ENCODE measurements at regions not wholly inside any gene's neighbourhood (a gene's known extent, or its start where the extent isn't known, plus 50 kb on each side); places are given as distances from the start of the nearest gene placed in this dataset.

DNA sequence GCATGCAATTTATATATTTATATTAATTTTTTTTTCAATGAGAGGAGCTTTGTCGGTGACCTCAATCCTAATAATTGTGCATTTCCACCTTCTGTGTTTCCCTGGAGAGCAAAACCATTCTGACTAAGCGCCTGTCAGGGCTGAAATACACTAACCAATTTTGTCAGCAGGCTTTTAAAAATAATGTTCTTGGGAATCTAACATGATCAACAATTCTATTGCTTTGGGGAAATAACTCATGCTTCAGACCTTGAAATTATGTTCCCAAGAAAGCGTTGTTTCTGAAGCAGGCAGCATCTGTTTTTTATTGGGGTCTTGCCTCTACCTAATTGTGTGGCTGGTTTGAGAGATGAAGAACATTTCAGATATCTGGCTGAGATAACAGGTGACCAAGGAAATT lies 129.1 kb upstream of the ALKAL2 start:
- no peaks in the 10 kb centered on the region for H3K4me1 Mint-ChIP-seq
- H3K4me3 Mint-ChIP-seq: no peak overlapping the region
- Histone ChIP-seq H2AFZ (replicated peaks) (no peak overlapping the region), H3K4me3 (no peak overlapping the region), H3K27ac (no peak overlapping the region), H4K20me1 (ENCODE audit: low read depth) (no peaks in the 10 kb centered on the region), H3K27me3 (no peaks in the 10 kb centered on the region), H3K9ac (no peak overlapping the region), H3K9me3 (ENCODE audit: low read depth) (no peaks in the 10 kb centered on the region), H3K4me2 (no peak overlapping the region), H3K79me2 (ENCODE audit: low read depth) (no peaks in the 10 kb centered on the region), H3K36me3 (no peaks in the 10 kb centered on the region), H3K4me1 (no peaks in the 10 kb centered on the region), H3F3A (ENCODE audit: low read depth) (no peaks in the 10 kb centered on the region)
- TF ChIP-seq EZH2 (IDR thresholded peaks at IDR 0.05) (no peak), EZH2phosphoT487 (IDR thresholded peaks at IDR 0.05) (no peak)
- TF ChIP-seq, protein P1, sequence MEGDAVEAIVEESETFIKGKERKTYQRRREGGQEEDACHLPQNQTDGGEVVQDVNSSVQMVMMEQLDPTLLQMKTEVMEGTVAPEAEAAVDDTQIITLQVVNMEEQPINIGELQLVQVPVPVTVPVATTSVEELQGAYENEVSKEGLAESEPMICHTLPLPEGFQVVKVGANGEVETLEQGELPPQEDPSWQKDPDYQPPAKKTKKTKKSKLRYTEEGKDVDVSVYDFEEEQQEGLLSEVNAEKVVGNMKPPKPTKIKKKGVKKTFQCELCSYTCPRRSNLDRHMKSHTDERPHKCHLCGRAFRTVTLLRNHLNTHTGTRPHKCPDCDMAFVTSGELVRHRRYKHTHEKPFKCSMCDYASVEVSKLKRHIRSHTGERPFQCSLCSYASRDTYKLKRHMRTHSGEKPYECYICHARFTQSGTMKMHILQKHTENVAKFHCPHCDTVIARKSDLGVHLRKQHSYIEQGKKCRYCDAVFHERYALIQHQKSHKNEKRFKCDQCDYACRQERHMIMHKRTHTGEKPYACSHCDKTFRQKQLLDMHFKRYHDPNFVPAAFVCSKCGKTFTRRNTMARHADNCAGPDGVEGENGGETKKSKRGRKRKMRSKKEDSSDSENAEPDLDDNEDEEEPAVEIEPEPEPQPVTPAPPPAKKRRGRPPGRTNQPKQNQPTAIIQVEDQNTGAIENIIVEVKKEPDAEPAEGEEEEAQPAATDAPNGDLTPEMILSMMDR (IDR thresholded peaks at IDR 0.05): no peak
- peaks cover 8% of the 10 kb centered on the region for H3K36me3 Mint-ChIP-seq
- H3K27ac Mint-ChIP-seq: no peak overlapping the region
- no peak for DNase-seq (ENCODE audit: low spot score)
- H3K9me3 Mint-ChIP-seq: peaks cover 23% of the 10 kb centered on the region
- H3K27me3 Mint-ChIP-seq (ENCODE audit: insufficient read depth, low read depth): peaks cover 2% of the 10 kb centered on the region

DNA sequence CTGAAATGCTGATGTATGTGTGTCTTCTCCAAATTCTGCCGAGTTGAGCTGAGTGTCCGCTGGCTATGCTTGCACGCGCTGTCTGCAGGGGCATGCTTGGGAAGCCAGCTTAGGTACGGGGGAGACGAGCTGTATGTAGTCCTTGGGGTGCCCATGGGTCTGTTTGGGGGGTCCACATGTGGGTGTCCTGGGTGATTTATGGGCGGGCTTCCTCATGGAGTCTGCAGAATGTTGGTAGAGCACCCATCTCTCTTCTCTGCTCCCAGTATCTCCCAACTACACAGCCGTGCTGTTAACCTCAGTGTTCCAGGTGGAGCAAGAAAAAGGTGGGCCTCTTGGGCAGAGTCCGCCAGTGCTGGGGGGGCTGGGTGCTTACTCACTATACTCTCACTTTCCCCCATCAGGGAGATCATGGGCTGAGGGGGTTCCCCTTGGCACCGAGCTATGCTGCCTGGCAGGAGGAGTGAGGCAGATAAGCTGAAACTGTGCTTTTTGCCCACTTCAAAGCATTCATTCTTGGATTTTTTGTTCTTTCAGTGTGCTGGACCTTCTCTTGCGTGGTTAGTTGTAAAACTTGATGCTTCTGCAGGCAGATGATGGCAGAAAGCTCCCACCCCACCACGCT lies 128.2 kb upstream of the ALKAL2 start:
- peaks cover 1% of the 10 kb centered on the region for H3K27me3 Mint-ChIP-seq (ENCODE audit: insufficient read depth, low read depth)
- H3K9me3 ChIP-seq (ENCODE audit: low read depth): no peaks in the 10 kb centered on the region
- DNase-seq (ENCODE audit: low spot score): no peak
- no peak overlapping the region for H3K4me3 Mint-ChIP-seq
- no peak overlapping the region for H3K9ac ChIP-seq
- H3K36me3 Mint-ChIP-seq: peaks cover 6% of the 10 kb centered on the region
- no peaks in the 10 kb centered on the region for H3F3A ChIP-seq (ENCODE audit: low read depth)
- peaks cover 19% of the 10 kb centered on the region for H3K9me3 Mint-ChIP-seq
- no peaks in the 10 kb centered on the region for H3K36me3 ChIP-seq
- H3K4me1 ChIP-seq: no peaks in the 10 kb centered on the region
- H3K27me3 ChIP-seq: no peaks in the 10 kb centered on the region
- H3K79me2 ChIP-seq (ENCODE audit: low read depth): no peaks in the 10 kb centered on the region
- H4K20me1 ChIP-seq (ENCODE audit: low read depth): no peaks in the 10 kb centered on the region
- TF ChIP-seq, protein P1 (IDR thresholded peaks at IDR 0.05): no peak
- TF ChIP-seq EZH2 (IDR thresholded peaks at IDR 0.05): no peak
- TF ChIP-seq EZH2phosphoT487 (IDR thresholded peaks at IDR 0.05): no peak
- H3K4me1 Mint-ChIP-seq: no peaks in the 10 kb centered on the region
- no peak overlapping the region for H3K27ac Mint-ChIP-seq
- no peak overlapping the region for H3K4me2 ChIP-seq
- no peak overlapping the region for H2AFZ ChIP-seq (replicated peaks)
- no peak overlapping the region for H3K4me3 ChIP-seq
- H3K27ac ChIP-seq: no peak overlapping the region

DNA sequence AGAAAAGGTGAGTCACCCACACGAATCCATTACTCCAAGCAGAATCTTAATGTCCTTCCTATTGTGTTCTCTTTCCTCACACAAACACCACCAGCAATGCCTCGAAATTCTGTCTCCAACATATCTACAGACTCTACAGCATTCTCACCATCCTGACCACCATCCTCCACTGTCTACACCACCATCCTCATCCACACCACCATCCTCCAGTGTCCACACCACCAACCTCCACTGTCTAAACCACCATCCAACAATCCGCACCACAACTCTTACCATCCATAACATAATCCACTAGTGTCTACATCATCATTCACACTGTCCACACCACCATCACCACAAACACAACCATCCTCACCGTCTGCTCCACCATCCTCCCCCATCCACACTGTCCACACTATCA lies 121.6 kb upstream of the ALKAL2 start:
- H3K27me3 Mint-ChIP-seq (ENCODE audit: insufficient read depth, low read depth): peaks cover 9% of the 10 kb centered on the region
- Histone ChIP-seq H3K27ac (no peak overlapping the region), H3K9ac (no peak overlapping the region), H4K20me1 (ENCODE audit: low read depth) (no peaks in the 10 kb centered on the region), H2AFZ (replicated peaks) (no peak overlapping the region), H3K79me2 (ENCODE audit: low read depth) (no peaks in the 10 kb centered on the region), H3K9me3 (ENCODE audit: low read depth) (no peaks in the 10 kb centered on the region), H3F3A (ENCODE audit: low read depth) (no peaks in the 10 kb centered on the region), H3K27me3 (no peaks in the 10 kb centered on the region), H3K36me3 (no peaks in the 10 kb centered on the region), H3K4me1 (no peaks in the 10 kb centered on the region), H3K4me2 (no peak overlapping the region), H3K4me3 (no peak overlapping the region)
- no peak for TF ChIP-seq EZH2phosphoT487 (IDR thresholded peaks at IDR 0.05)
- no peak for TF ChIP-seq EZH2 (IDR thresholded peaks at IDR 0.05)
- TF ChIP-seq, protein P1 (IDR thresholded peaks at IDR 0.05): no peak
- H3K4me1 Mint-ChIP-seq: peaks cover 17% of the 10 kb centered on the region
- peak overlapping the region; percentile 35 for H3K27ac Mint-ChIP-seq
- peaks cover 22% of the 10 kb centered on the region for H3K9me3 Mint-ChIP-seq
- no peaks in the 10 kb centered on the region for H3K36me3 Mint-ChIP-seq
- DNase-seq (ENCODE audit: low spot score): no peak
- no peak overlapping the region for H3K4me3 Mint-ChIP-seq
